Stimulated activated CD8-positive, alpha-beta memory T cell treated with anti-CD3 and anti-CD28 coated beads, Interleukin-7, amount 100 ng/mL, for 48 hours (primary cell): ENCODE measurements at regions not wholly inside any gene's neighbourhood (a gene's known extent, or its start where the extent isn't known, plus 50 kb on each side); places are given as distances from the start of the nearest gene placed in this dataset.
"Not testable (repeated sequence)": the region's sequence is repeated elsewhere in the genome, so short reads cannot be mapped to it uniquely, and the experiment has no call there.

Experiments
- DNase-seq, 2 donors: peaks; one replicate each; pipeline ENCODE4 v3.0.0-alpha.2; 2020; ENCODE audit warnings: low read depth in 1 of 2; ENCODE audit errors: extremely low read depth in 1 of 2

DNA sequence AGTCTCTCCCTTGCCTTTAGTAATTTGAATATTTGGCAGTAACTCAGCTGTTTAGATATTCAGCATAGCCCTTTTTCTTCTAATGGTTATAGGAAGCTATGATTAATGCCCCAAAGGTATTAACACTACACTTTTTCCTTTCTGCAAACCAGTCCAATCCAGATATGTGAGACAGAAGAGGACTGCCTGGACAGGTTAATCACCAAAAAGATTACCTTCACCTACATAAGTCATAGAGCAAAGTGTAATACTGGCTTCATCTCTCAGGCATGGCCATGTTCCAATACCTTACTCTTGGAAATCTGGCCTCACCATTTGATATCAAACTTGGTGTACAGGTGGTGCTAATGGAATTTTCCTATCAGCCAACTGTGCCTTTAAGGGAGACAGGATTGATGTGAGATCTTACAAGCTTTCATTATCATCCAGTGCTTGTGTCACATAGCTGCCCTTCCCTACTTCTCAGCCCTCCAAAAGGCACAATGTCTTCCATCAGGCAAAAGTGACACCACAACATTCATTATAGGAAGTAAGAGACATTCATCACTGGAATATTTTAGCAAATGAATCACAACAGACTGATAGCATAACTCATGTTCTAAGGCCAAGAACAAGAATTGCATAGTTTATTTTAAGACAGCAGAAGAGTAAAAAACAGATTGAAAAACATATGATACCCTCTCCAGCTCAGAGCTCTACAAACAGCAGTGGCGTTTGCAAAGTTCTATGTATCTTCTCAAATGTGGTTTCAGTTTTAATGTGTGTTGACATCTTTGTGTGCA is 91.2 kb upstream of the PAM start:
- DNase-seq = no peak

DNA sequence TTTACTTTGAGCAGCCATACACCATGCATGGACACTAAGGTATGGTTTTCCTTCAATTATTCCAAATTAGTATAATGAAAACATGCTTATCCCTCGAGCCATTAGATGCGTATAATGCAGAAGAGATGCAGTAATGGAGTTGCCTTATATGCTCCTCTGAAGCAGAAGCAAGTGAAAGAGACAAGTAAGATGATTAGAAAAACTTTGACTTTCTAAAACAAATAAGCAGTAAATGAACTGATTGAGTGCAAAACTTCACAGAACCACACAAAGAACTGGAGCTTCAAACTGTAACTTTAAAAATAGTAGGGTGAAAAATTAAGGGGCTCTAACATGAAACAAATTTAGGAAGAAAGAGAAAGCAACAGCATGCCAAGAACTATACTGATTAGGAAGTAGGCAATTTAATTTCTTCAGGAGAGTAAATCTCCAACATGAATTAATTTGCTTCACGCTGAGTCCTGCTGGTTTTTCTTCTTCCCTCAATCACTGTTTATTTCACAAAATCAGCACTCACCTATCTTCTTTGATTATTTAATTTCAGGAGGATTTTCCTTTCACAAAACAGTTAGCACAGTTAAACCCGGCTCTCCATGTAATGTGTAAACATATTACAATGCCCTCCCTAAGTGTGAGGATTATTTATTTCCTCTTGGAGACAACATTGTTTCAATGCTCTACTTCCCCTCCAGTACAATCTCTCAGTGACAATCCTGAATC is 90.3 kb upstream of the PAM start:
- no peak for DNase-seq

DNA sequence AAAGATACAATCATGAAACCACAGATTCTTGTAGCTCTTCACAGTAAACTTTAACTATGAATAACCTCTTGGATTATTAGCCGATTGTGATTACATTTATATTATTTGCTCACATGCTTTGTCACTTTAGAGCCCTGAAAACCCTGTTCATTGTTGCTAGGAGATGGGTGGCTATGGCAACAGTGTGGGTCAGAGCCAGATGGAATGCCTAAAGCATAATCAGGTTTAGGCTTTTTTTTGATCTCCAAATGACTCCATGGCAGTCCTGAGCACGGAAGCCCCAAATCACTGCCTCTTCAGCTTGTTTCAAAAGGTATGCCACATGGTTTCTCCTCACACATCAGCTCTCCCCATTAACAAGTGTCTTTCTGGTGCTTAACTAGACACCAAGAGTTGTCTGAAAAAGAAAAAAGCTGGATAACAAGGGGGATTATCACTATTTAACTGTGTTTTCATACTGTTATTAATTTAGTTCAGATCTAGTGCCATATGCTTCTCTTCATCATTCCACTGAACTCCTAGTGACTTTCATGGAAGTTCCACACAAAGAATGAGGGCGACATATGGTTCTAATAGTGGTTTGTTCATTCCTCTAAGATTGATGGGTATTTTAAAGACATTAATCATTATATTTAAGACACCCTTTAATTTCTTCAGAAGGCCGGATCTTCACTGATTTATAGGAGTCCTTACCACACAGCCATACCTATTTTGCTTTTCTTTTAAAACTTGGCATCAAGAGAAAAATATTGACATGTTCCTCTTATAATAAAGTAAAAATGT is 88.8 kb upstream of the PAM start:
- no peak for DNase-seq

DNA sequence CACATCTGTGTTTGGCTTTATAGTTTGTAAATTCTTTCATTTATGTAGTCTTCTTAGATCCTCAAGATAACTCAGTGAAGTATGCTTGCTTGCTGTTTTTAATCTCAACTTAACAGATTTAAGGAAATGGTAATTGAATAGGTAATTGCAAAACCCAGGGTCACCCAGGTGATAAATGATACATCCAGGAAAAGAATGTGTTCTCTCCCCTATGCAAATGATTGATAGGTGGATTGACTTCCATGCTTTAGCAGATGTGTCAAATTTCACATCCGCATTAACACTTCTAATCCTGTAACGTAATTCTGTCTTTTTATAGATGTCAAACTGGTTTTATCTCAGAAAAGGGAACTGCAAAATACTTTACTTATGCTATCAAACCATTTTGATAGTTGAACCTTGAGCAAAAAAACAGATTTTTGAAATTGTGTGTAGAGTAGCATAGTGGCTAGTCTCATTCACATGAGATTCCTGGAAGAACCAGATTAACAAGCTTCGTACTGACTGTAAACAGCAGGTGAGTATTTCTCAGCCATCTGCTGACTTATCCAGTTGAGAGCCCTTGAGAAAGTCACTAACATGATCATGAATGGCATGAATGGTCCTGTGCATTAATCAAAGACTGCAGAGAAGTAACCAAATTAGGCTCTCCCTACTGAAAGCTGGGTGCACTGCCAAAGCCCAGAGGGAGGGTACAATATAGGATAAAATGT is 86.7 kb upstream of the PAM start:
- no peak for DNase-seq

DNA sequence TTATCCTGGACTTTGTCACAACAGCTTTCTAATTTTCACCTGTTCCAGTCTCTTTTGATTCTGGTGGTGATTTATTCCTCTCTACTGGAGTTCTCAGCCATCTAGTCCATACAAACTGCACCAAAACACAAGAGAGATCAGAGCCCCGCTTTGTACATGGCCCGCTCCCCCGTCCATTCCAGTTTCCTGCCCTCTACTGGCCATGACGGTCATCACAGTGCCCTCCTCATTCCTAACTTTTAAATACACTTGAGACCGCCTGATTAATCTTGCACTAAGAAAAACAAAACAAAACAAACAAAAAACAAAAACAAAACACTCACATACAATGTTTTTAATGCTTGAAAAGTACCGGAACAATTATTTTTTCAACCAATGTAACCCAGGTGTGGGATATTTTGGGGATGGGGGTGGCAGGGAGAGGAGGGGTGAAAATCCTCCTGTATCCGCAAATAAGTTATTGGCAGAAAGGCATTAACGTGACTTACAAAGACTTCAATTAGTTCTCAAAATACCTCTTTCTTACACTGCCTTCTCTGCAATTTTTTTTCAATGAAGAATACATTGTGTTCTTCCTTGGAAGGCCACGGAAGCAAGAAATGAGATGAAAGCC is 84.8 kb upstream of the PAM start:
- DNase-seq = peak in 1 of 2 donors; percentile 0

DNA sequence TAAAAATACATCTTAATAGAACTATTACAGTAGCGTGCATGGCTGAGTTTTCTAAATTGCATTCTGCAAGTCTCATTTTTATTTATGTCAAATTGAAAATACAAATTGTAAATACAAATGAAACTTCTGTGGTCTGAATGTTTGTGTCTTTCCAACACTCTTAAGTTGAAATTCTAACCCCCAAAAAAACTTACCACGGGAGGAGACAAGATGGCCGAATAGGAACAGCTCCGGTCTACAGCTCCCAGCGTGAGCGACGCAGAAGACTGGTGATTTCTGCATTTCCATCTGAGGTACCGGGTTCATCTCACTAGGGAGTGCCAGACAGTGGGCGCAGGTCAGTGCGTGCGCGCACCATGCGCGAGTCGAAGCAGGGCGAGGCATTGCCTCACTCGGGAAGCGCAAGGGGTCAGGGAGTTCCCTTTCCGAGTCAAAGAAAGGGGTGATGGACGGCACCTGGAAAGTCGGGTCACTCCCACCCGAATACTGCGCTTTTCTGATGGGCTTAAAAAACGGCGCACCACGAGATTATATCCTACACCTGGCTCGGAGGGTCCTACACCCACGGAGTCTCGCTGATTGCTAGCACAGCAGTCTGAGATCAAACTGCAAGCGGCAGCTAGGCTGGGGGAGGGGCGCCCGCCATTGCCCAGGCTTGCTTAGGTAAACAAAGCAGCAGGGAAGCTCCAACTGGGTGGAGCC is 83.9 kb upstream of the PAM start:
- not testable (repeated sequence) for DNase-seq

DNA sequence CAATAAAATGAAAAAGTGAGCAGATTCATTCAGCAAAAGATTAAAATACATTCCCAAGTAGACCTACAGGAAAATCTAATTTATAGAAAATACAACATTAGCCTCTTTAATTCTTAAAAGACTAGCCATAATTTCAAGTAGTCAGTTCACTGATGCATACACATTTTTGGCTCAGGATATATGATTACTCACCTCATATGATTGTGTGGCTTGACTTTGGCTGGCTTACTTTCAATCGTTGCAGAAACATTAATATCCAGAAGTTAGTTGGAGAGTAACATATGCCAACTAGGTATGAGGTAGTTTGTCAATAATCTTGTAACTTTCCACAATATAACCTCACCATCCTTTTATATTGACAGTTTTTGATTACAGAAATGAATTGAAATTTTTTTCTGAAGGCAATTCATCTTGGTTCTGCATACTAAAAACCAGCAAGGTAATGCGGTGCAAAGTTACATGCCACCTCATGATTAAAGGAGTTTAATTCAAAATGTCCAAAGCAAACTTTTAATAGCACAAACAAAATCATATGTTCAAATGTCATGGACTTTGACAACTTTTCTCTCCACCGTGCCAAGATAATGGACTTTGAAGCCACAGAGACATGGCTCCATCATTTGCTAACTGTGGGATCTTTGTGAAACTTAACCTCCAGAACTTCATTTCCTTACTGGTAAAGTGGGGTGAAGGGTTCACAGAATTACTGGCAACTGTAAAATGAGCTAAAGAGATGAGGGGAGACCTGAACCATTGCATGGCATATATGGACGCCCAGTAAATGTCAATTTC is 76.6 kb upstream of the PAM start:
- no peak for DNase-seq

DNA sequence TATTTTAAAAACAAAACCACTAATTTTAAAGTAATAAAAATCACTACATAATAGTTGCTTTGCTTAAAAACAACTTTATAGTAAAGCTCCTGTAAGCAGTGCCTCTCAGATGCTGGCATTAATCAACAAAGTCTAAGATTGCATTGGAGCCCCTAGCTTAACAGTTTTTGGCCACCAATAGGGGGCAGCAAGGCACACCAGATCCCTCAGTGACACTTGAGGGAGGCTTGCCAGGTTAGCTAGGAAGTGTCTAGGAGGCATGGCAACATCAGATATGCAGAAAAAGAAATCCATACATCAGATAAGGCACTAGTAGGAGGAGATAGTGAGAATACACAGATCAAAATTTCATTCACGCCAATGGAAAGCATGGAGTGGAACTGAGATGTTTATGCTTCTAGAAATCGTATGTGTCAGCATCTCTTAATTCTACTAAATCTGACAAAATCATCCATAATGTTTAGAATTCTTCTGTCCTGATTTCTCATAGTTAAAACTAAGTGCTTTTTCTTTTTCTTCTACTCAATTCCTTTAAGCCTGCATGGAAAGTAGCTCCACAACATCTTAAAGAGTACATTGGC is 73.6 kb upstream of the PAM start:
- DNase-seq = peak in 1 of 2 donors; percentile 28

DNA sequence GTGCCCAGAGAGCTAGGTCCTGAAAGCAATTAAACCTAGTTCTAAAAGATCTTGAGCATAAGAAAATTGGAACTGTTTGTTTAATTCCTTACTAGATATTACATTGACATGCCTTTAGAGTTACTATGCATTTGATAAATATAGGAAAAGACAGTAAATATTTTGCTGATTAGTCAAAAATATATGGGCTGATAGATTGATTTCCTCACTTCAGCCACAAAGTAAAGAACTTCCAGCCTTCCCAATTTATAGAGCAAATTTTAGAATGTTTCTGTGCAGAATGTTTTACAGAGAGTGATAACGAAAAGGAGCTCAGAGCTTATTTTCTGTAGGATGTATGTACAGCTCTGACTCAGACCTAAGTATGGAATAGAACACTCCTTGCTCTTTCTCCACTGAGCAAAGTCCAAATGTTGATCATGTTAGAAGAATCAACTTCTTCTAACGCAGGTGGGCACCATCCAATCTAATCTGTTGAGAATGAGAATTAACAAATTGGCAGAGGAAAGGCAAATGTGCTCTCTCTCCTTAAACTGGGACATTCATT is 72.9 kb upstream of the PAM start:
- DNase-seq = no peak

DNA sequence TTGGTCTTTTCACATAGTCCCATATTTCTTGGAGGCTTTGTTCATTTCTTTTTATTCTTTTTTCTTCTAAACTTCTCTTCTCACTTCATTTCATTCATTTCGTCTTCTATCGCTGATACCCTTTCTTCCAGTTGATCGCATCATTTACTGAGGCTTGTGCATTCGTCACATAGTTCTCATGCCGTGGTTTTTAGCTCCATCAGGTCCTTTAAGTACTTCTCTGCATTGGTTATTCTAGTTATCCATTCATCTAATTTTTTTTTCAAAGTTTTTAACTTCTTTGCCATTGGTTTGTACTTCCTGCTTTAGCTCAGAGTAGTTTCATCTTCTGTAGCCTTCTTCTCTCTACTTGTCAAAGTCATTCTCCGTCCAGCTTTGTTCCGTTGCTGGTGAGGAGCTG is 67.0 kb upstream of the PAM start:
- DNase-seq = not testable (repeated sequence)

DNA sequence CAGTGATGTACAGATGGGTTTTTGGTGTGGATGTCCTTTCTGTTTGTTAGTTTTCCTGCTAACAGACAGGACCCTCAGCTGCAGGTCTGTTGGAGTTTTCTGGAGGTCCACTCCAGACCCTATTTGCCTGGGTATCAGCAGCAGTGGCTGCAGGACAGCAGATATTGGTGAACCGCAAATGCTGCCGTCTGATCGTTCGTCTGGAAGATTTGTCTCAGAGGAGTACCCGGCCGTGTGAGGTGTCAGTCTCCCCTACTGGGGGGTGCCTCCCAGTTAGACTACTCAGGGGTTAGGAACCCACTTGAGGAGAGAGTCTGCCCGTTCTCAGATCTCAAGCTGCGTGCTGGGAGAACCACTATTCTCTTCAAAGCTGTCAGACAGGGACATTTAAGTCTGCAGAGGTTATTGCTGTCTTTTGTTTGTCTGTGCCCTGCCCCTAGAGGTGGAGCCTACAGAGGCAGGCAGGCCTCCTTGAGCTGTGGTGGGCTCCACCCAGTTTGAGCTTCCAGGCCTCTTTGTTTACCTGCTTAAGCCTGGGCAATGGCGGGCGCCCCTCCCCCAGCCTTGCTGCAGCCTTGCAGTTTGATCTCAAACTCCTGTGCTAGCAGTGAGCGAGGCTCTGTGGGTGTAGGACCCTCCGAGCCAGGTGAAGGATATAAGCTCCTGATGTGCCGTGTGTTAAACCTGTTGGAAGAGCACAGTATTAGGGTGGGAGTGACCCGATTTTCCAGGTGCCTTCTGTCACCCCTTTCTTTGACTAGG is 66.3 kb upstream of the PAM start:
- DNase-seq = not testable (repeated sequence)

DNA sequence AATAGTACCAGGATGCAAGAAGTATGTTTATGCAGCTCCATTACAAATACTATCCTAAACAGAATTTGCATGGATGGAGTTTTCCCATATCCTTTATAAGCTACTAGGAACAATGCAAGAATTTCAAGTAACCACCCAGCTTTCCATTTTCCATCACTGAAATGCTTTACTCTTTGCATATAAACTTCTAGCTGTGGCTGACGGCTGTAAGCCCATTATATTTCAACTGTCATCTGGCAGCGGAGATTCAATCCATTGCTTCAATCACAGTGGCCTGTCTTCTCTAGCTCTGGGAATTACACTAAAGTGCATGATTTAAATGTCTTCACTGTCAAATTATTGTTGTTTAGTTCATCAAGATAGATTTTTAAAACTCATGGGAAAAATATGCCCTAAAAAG is 64.2 kb upstream of the PAM start:
- no peak for DNase-seq

DNA sequence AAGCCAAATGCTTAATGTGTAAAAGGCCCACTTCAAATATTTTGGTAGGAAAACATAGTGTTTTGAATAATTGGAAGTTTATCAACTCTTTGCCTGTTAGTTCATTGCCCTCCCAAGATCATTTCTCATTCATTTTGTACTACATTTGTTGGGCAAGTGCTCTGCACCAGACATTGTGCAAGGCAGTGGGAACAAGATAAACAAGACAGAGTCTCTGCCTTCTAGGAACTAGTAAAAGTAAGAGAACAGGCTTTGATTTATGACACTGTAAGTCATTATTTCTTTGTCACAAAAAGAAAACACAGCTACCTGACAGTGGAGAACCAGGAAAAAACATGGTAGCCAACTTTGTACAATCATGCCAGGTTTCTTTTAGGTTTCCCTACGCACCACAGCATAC is 63.7 kb upstream of the PAM start:
- no peak for DNase-seq

DNA sequence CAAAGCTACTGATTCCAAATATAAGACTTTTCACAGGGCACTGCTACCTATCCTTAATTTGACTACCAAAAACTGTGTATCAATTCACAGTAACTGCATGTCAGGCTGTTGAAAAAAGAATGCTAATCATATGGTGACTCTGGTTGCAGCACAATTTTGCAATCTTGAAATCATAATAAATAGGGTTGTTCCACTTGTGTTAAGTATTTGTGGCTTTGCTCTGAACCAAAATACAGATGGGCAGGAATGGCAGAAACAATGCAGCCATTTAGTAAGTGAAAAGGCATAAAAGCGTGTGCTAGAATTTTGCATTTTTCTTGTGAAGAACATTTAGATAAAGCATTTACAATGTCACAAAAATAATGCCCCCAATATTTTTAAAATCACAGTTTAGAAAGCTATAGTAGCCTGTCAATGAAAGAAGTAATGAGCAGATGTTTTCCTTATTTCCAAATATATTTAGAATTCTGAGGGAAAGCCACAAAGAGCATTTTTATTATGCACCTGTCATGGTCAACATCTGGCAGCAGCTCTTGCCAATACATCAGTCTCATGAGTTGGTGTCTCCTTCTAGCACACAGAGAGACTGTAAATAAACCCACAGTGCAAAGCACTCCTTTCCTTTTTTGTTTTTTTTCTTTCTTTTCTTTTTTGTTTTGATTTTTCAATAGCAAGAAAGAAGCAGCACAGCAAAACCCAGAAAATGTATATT is 54.8 kb upstream of the PAM start:
- DNase-seq = no peak

DNA sequence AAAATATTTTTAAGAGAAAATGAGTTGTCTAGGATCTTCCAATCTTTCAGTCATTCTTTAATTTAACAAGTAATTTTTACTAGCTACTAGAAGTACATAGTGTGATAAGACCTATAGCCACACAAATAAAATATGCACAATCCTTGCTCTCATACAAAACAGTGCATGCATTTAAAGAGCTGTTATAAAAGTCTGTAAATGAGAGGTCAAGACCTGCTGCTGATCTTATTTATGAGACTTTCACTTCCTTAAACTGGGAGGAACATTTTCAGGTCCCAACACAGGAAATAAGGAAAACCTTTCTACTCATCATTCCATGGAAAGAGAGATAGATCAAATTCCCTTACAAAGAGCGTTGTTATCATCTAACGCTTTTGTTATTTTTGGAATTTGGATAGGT is 54.2 kb upstream of the PAM start:
- no peak for DNase-seq

DNA sequence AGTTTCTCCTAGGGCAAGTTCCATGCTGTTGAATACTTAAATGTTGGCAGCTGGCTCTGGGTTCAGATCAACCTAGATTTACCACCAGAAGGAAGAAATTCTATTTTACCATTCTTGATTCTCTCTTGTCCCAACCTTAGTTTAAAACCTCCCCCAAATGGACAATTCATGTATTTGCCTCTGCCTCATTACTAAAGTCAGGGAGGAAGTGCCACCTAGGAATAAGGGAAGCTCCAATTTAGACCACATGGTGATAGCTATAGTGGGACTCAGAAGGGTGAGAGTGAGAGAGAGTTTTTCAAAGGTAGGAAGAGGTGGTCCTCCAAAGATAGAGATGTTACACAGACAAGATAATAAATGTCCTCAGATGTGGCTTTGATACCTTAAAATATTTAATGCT is 53.4 kb upstream of the PAM start:
- DNase-seq = no peak
